ENCODE measurements at regions not wholly inside any gene's neighbourhood (a gene's known extent, or its start where the extent isn't known, plus 50 kb on each side); places are given as distances from the start of the nearest gene placed in this dataset.
"Not testable (repeated sequence)": the region's sequence is repeated elsewhere in the genome, so short reads cannot be mapped to it uniquely, and the experiment has no call there.

DNA sequence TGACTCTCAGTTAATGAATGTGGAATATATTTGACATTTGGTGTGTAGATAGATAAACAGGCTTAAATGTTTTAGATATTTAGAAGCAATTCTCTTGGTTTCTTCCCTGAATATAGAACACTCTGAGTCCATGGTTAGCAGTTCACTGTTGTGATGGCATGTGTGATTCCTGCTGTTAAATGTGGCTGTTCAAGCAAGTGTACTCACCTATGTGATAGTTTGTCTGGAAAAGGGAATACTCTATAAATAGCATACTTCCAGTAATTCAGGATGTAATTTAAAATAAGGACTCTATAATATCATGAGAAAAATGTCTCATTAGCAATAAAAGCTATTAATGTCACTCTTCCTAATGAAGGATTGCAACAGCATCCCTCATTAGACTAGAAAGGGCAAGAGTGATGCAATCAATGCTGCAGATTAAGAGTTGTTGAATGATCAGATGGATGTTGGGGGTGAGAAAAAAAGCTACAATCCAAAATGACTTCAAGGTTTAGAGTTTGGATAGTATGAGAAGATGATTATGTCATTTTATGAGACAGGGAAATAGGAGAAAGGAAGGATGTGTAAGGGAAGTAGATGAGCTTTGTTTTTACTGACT is 201.8 kb upstream of the WDFY3 start:
- no peak for DNase-seq

- no peak for DNase-seq
Observed at GRCh38 chr4:85170241-85170640, 203.8 kb upstream of the WDFY3 start.

GRCh38 chr4:85175190-85175589 is 208.7 kb upstream of the WDFY3 start:
- DNase-seq = no peak

DNA sequence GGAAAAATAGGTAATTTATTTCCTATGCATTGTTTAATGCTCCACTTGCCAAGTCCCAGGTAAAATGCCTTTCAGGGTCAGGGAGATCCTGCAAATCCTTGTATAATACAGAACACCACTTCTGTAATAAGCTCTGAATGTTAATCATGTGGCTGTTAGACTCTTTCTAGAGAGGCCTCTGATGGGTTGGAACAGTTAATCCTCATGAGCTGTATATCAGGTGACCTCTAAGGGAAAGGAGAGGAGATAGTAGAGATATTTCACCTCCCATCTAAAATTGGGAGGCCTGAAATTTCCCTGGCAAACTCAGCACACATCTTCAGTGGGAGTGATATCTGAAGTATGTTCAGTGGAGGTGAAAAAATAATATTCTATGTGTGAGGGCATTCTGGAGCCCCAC is 210.6 kb upstream of the WDFY3 start:
- DNase-seq = no peak

GRCh38 chr4:85177679-85178078 is 211.2 kb upstream of the WDFY3 start:
- no peak for DNase-seq

GRCh38 chr4:85180533-85180932 is 214.0 kb upstream of the WDFY3 start:
- DNase-seq = no peak

DNA sequence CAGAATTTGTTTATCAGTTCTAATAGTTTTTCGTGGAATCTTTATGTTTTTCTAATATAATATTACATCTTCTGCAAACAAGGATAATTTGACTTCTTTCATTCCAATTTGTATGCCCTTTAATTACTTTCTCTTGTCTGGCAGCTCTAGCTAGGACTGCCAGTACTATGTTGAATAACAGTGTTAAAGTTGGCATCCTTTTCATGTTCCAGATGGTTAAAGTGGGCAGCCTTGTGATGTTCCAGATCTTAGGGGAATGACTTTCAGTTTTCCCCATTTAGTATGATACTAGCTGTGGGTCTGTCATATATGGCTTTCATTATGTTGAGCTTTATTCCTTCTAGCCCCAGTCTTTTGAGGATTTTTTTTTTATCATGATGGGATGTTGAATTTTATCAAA is 220.6 kb upstream of the WDFY3 start:
- DNase-seq = no peak

GRCh38 chr4:85196015-85196414 is 229.5 kb upstream of the WDFY3 start:
- not testable (repeated sequence) for DNase-seq

GRCh38 chr4:85200106-85200505 is 233.6 kb upstream of the WDFY3 start:
- DNase-seq = no peak

DNA sequence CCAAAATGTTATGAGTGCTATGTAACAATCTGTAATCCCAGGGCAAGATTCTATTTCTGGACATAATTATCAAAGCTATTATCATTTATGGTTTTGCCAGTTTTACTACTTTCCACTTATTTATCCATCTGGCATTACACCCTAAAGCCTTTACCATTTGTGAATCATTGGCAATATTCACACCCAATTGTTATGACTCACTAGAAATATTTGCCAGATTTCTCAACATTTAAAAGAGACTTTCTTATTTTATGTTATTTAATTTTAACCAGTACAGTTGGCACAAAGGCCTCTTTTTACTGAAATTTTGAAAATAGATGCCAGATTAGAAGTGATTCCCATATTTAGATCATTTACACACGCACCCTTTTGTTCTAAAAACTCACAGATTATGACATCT is 242.7 kb upstream of the WDFY3 start:
- no peak for DNase-seq

DNA sequence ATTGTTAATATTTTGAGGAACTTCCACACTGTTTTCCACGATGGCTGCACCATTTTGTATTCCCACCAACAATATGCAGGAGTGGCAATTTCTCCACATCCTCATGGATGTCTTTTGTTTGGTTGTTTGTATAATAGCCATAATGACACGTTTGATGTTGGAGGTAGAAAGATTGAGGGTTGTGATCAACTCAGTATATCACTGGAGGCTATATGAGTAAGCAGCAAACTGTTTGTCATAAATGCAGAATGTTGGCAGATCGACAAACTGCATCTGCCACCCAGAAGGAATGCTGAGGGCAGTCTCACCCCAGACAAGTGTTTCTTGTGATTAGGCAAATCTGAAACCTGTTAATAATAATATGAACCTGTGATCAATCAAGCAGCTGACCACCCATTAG is 243.9 kb upstream of the WDFY3 start:
- DNase-seq = no peak

DNA sequence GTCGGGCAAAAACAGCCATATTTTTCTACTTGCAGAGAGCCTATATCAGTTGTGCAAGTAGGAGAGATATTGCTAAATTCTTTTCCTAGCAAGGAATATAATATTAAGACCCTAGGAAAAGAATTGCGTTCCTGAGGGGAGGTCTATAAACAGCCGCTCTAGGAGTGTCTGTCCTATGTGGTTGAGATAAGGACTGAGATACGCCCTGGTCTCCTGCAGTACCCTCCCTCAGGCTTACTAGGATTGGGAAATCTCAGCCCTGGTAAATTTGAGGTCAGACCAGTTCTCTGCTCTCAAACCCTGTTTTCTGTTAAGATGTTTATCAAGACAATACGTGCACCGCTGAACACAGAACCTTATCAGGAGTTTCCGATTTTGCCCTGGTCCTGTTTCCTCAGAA is 250.1 kb upstream of the WDFY3 start:
- not testable (repeated sequence) for DNase-seq

GRCh38 chr4:85218756-85219155 is 252.3 kb upstream of the WDFY3 start:
- DNase-seq = no peak

- DNase-seq = no peak
Observed at GRCh38 chr4:85221606-85222005, 253.3 kb upstream of the ARHGAP24 start.

DNA sequence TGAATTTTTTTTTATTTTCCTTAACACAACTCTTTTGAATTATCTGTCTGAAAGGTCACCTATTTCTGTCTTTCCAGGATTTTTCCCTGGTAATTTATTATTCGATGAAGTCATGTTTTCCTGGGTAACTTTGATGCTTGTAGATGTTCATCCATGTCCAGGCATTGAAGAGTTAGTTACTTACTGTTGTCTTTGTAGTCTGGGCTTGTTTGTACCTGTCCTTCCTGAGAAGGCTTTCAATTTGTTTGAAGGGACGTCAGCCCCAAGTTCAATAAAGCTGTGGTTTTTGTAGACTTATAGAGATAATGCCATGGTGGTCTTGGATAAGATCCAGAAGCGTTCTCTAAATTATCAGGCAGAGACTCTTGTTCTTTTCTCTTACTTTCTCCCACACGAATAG is 252.4 kb upstream of the ARHGAP24 start:
- DNase-seq = no peak

- DNase-seq = no peak
Observed at GRCh38 chr4:85228264-85228663, 246.7 kb upstream of the ARHGAP24 start.

DNA sequence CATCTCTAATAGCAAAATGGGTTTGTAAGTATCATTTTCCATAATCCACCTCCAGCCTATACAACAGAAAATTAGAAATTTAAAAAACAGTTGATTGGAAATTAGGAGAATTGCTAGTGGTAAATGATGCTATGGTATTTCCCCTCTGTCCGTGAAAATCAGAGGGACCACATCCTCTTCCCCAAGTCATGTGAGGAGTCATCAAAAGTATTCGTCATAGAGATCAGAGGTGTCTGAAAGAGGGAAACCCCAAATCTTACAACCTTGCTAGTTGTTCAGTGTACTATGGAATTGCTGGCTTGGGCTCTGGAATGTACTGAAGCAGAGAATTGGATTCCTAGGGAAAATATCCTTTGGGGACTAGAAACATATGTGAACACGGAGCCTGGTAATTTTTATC is 241.4 kb upstream of the ARHGAP24 start:
- no peak for DNase-seq

- no peak for DNase-seq
Observed at GRCh38 chr4:85243857-85244256, 231.1 kb upstream of the ARHGAP24 start.

DNA sequence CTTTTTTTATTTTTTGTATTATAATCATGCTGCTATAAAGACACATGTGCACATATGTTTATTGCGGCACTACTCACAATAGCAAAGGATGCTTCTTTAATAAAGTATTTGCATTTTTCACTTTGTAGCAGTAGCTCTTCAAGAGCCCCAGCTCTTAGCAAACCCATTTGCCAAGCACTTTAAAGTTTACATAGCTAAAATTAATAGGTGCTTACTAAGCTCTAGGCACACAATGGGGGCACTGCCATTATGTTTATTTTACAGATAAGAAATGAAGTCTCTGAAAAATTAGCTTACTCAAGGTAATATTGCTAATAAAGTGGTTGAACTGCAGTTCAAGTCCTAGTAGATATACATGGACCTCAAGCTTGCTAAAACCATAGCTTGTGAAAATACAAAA is 230.3 kb upstream of the ARHGAP24 start:
- no peak for DNase-seq

- DNase-seq = no peak
Observed at GRCh38 chr4:85246055-85246454, 228.9 kb upstream of the ARHGAP24 start.

GRCh38 chr4:85250852-85251251 is 224.1 kb upstream of the ARHGAP24 start:
- no peak for DNase-seq

DNA sequence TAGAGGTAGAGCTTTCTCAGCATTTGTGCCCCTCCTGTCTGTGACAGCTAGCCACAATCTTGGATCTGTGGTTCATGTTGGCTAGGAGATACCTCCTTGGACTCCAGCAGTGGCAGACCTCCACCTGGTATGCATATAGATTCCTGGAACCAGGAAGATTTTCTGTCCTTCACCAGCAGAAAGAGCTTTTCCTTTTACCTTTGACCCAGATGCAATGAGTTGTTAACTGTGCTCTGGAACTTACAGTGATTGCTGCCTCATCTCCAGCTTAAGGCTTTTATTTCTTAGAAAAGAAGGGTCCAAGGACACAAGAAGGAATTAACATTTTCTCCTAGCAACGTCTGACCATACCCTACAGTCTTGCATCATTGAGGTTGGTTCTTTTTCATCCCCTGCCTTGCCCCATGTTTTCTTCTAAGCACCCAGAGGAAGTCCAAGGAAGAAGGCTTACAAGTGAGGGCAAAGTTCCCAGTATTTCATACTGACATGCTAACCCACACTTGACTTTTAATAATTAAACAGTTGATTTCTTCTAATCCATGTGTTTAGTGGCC is 217.1 kb upstream of the ARHGAP24 start:
- no peak for DNase-seq

DNA sequence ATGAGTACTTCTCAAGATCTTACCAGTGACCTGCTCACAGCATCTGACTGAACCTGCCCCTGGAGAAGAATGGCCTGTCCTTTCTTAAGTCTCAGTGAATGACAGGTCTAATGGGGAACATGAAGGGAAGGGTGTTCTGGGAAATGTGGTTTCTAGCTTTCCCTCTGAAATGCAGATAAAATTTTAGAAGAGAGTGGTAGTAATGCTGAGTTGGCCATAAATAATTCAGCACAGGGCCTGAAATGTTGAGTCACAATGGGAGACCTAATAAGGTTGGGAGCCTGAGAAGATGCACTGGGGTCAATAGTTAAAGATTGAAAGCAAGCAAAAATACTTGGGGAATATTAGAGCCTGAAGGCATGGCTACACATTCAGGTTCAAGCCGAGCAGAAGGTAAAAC is 214.9 kb upstream of the ARHGAP24 start:
- DNase-seq = no peak

- no peak for DNase-seq
Observed at GRCh38 chr4:85265234-85265633, 209.7 kb upstream of the ARHGAP24 start.

DNA sequence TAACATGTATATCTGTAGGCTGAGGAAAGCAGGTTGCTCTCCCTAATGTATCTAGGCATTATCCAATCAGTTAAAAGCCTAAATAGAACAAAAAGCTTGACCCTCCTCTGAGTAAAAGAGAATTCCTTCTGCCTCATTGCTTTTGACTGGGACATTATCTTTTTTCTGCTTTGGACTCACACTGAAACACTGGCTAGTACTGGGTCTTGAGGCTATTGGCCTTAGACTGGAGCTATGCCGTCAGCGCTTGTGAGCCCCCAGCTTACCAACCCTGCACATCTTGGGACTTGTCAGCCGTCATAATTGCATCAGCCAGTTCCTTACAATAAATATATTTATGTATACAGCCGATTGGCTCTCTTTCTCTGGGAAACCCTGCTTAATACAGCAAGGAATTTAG is 206.8 kb upstream of the ARHGAP24 start:
- no peak for DNase-seq

DNA sequence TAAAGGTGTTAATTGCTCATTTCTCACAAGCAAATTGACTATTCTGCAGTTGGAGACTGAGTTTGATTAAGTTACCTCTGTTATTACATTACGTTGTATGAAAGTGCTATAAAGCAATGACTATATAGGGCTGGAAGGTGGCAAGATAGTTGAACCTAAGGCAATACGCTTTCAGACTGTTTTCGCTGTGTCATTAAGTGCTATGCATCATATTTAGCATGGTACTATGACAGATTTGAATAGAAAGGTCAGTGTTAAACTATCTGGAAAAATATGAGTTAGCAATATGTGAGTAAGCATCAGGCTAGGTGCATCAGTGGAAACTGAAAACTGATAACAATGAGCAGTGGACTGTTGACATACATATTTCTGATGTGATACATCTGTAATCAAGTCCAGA is 206.0 kb upstream of the ARHGAP24 start:
- no peak for DNase-seq

Measured in NCI-H146 (cell line).